Ovary (tissue), 7 donors: ENCODE measurements at regions not wholly inside any gene's neighbourhood (a gene's known extent, or its start where the extent isn't known, plus 50 kb on each side); places are given as distances from the start of the nearest gene placed in this dataset.
A peak's percentile ranks its signal among the peaks of the same experiment; 100 is the strongest.

ENCODE experiments used
- DNase-seq, 5 donors: peaks; one replicate each; pipeline ENCODE4 v3.0.0-alpha.2; 2019 to 2020
- H3K27ac ChIP-seq, 2 donors: fragments of 200-600 bp; one replicate each; pipeline versions ENCODE4 v1.5.1 to v1.8.0; 2019 to 2022
- H3K27me3 ChIP-seq: fragments of 200-600 bp; one replicate; pipeline ENCODE4 v1.8.0; 2022
- H3K36me3 ChIP-seq: fragments of 200-600 bp; sonication (generic); one replicate; pipeline ENCODE4 v1.5.1; 2019
- H3K4me1 ChIP-seq: one replicate; pipeline ENCODE4 v1.8.1; 2013; ENCODE audit warnings: mild to moderate bottlenecking, moderate library complexity; ENCODE audit not compliant: insufficient read depth
- H3K4me3 ChIP-seq: fragments of 200-600 bp; sonication (generic); one replicate; pipeline ENCODE4 v1.5.1; 2017
- H3K9me3 ChIP-seq, 2 donors: fragments of 200-600 bp in 1 of 2; sonication (generic) in 1 of 2; one replicate each; pipeline versions ENCODE4 v1.5.1 to v1.8.1; 2013 to 2019; ENCODE audit warnings: mild to moderate bottlenecking in 1 of 2, moderate library complexity in 1 of 2
- CTCF ChIP-seq, 3 donors: fragments of 450-650 bp in 2 of 3; fragments of 200-600 bp in 1 of 3; IDR thresholded peaks; one replicate each; pipeline versions ENCODE4 v1.5.1 to v1.8.0; 2016 to 2022; ENCODE audit warnings: antibody characterized with exemption in 3 of 3, mild to moderate bottlenecking in 1 of 3
- EP300 ChIP-seq: sonication (generic); formaldehyde crosslinking; IDR thresholded peaks from one replicate; pipeline ENCODE4 v1.6.1; 2017; ENCODE audit warnings: antibody characterized with exemption
- POLR2A ChIP-seq: fragments of 450-650 bp; IDR thresholded peaks from one replicate; pipeline ENCODE4 v1.6.1; 2017; ENCODE audit warnings: antibody characterized with exemption, mild to moderate bottlenecking, moderate library complexity
- WGBS, 3 donors: extraction: QIAGEN DNeasy Blood & Tissue Kit in 1 of 3; methylation state at CpG; one replicate each; pipeline versions ENCODE4 v1.1.5 to v1.1.7; 2013 to 2017; 5-methylcytosine and 5-hydroxymethylcytosine counted together
- intact Hi-C, 4 donors: fragments of 100-400 bp; cut with DNase I; formaldehyde crosslinking; loops; one replicate each; pipeline versions ENCODE4 v1.11.0 to v1.15.1; 2022 to 2023
- donor health status: DM: no; HTN: no; CAD: no; lungs with moderate emphysema.
- donor health status: DM: no; HTN: no; CAD: no.
- donor health status: Bipolar disorder and iron deficiency.
- donor health status: DM: no; HTN: no; CAD: no.
- donor health status: DM: yes; HTN: yes; CAD: no.

- Histone ChIP-seq H3K9me3 (no peaks in the 10 kb centered on the region), H3K27me3 (no peaks in the 10 kb centered on the region), H3K27ac (no peak overlapping the region), H3K4me3 (no peak overlapping the region), H3K36me3 (no peaks in the 10 kb centered on the region), H3K4me1 (peaks cover 5% of the 10 kb centered on the region)
- WGBS, 3 donors: 61 to 66% (median 66%) methylated on average over 21 of the region's 21 CpGs
- intact Hi-C loops: no loop called here
- peak in 1 of 5 donors; percentile 49 for DNase-seq
- TF ChIP-seq CTCF (IDR thresholded peaks at IDR 0.05) (no peak), EP300 (no peak), POLR2A (no peak)
Measured at GRCh38 chr9:129347316-129348120, 169.5 kb upstream of the IER5L start.

GRCh38 chr9:129346046-129346445, 168.0 kb upstream of the IER5L start:
- no peak overlapping the region for H3K27ac ChIP-seq
- H3K27me3 ChIP-seq: no peaks in the 10 kb centered on the region
- intact Hi-C loops: no loop called here
- WGBS, 3 donors: 90 to 98% (median 93%) methylated on average over 8 of the region's 8 CpGs
- no peaks in the 10 kb centered on the region for H3K36me3 ChIP-seq
- DNase-seq: no peak
- no peaks in the 10 kb centered on the region for H3K9me3 ChIP-seq
- TF ChIP-seq CTCF (IDR thresholded peaks at IDR 0.05) (no peak), EP300 (no peak)
- no peaks in the 10 kb centered on the region for H3K4me1 ChIP-seq
- no peak overlapping the region for H3K4me3 ChIP-seq

GRCh38 chr9:129344641-129345495, 166.8 kb upstream of the IER5L start:
- Histone ChIP-seq H3K27ac (no peak overlapping the region), H3K9me3 (no peaks in the 10 kb centered on the region), H3K4me3 (no peak overlapping the region), H3K4me1 (no peaks in the 10 kb centered on the region), H3K36me3 (no peaks in the 10 kb centered on the region), H3K27me3 (no peaks in the 10 kb centered on the region)
- 78 to 82% (median 79%) methylated on average over 11 of the region's 11 CpGs for WGBS, 3 donors
- intact Hi-C loops: no loop called here
- no peak for DNase-seq
- TF ChIP-seq EP300: no peak
- TF ChIP-seq POLR2A: no peak

GRCh38 chr9:129343424-129344375, 165.6 kb upstream of the IER5L start:
- H3K4me3 ChIP-seq: no peak overlapping the region
- no peaks in the 10 kb centered on the region for H3K9me3 ChIP-seq
- 80 to 82% (median 80%) methylated on average over 28 of the region's 28 CpGs for WGBS, 3 donors
- intact Hi-C loops: no loop called here
- no peaks in the 10 kb centered on the region for H3K27me3 ChIP-seq
- TF ChIP-seq POLR2A: no peak
- peak; percentile 41 for TF ChIP-seq EP300
- peak in 1 of 3 donors; percentile 26 for TF ChIP-seq CTCF (IDR thresholded peaks at IDR 0.05)
- H3K36me3 ChIP-seq: no peaks in the 10 kb centered on the region
- no peak overlapping the region for H3K27ac ChIP-seq
- peak in 3 of 5 donors; percentile 42 to 72 (median 62) for DNase-seq
- no peaks in the 10 kb centered on the region for H3K4me1 ChIP-seq
